ENCODE measurements at regions not wholly inside any gene's neighbourhood (a gene's known extent, or its start where the extent isn't known, plus 50 kb on each side); places are given as distances from the start of the nearest gene placed in this dataset.

GRCh38 chr11:87810486-87810885, 364.8 kb downstream of the RAB38 start:
- TF ChIP-seq CTCF (IDR thresholded peaks at IDR 0.05; ENCODE audit: poor library complexity, severe bottlenecking): no peak
- no peak for TF ChIP-seq MXI1 (conservative IDR thresholded peaks at IDR 0.05; ENCODE audit: poor library complexity, severe bottlenecking)
- TF ChIP-seq RAD21 (conservative IDR thresholded peaks at IDR 0.05): no peak
- TF ChIP-seq REST (IDR thresholded peaks at IDR 0.05; ENCODE audit: borderline replicate concordance): no peak
- no peak for TF ChIP-seq POLR2AphosphoS5 (IDR thresholded peaks at IDR 0.05)

Data from neural cell (in vitro differentiated cells).